Activated CD4-positive, alpha-beta T cell treated with anti-CD3 and anti-CD28 coated beads, Interleukin-2, Interleukin-4, amounts not matched to agents 100 ng/mL and 50 ng/mL, durations not matched to agents 16 hours and 8 hours (primary cell): ENCODE measurements at regions not wholly inside any gene's neighbourhood (a gene's known extent, or its start where the extent isn't known, plus 50 kb on each side); places are given as distances from the start of the nearest gene placed in this dataset.
"Not testable (repeated sequence)": the region's sequence is repeated elsewhere in the genome, so short reads cannot be mapped to it uniquely, and the experiment has no call there.

Experiments
- DNase-seq: peaks from one replicate; pipeline ENCODE4 v3.0.0-alpha.2; 2020; ENCODE audit warnings: low spot score

DNA sequence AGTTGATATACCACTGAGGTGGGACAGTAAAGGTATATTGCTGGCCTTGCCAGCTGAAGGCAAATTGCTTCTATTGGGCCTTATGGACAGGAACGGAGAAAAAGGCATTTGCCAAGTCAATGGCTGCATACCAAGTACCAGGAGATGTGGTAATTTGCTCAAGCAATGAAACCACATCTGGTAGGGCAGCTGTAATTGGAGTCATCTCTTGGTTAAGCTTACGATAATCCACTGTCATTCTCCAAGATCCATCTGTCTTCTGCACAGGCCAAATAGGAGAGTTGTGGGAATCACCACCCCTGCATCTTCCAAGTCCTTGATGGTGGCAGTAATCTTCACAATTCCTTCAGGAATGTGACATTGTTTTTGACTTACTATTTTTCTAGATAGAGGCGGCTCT lies 350.7 kb upstream of the ADAMTS5 start:
- DNase-seq: not testable (repeated sequence)

DNA sequence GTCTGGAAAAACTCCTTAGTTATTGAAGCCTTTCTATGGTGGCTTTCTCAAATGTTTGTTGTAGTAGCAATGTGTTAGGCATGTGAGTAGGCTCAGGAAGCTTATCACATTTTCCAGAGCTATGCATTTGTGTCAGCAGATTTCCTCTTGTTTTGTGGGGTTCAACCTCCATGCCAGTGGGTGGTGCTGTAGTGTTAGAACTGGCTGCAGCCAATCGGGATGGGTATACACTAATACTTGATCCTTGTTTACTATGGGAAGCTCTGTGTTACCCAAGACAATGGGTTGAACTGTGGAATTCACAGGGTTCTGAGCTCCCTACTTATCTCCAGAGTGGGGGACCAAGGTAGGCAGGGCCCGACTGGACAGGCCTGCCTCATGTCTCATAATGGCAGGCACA lies 348.5 kb upstream of the ADAMTS5 start:
- DNase-seq: no peak

DNA sequence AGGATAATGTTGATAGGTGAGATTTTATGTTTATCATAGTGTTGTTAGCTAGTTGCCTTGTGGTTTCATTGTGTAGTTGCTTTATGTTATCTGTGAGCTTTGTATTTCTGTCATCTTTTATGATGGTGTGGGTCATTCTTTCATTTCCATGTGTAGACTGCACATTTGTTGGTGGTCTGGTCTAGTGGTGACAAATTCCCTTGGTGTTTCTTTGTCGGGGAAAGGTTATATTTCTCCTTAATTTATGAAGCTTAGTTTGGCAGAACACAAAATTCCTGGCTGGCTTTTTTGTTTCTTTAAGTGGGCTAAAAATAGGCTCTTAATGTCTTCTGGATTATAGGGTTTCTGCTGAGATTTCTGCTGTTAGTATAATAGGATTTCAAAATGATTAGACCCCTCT lies 347.2 kb upstream of the ADAMTS5 start:
- no peak for DNase-seq

DNA sequence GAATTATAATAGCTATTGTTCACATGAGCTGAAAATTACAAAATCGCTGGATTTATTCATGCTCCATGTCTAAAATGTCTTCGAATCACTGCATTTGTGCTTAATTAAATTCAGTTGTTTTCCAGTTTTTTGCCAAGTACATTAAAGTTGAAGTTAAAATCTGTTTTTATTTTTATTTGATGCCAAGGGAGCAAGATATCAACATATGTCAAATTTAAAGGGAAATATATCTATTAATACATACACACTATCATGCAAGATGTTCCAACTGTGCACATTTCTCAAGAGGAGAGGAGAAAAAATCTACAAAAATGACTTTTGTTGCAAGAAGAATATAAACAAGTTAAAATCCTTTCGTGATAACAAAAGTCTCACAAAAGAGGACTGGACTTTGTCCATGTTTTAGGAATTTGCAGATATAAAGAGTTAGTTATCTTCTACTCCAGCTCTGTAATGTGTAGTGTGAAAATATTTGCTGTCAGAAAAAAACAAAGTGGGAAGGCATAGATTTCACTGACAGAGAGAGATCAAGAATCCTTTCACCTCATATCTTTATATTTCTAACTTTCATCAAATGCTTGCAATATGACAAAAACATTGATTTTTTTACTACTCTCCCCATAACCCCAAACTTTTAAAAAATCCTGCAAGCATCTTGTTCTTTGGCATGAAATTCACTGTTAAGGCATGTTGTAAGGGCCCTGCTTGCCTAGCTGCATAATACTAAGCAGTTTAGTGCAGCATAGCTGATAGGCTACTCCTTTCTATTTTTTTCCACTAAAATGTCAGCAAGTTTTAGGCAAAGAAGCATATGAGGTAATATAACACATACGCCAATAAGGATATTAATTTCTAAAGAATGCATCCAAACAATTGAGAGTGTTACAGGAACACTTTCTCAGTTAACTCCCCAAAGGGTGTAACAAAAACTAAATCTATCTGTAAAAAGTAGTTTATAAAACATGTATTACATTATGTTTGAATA lies 340.2 kb upstream of the ADAMTS5 start:
- DNase-seq: no peak

DNA sequence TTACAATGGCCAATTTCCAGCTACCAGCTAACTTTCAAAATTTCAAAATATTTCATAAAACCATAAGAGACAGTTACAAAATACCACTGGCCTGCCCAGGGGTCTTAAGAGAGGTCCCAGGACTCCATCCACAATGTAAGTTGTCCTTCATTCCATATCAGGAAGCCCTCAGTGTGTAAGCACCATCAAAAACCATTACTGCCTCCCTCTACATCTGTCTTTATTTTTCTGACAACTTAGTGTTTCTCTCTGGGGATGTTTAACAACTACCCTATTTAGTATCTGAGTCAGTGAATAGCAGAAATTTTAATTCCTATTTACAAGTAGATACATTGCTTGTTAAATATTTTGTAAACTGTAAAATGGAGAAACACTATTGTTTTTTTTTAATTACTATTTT lies 339.3 kb upstream of the ADAMTS5 start:
- DNase-seq: no peak

DNA sequence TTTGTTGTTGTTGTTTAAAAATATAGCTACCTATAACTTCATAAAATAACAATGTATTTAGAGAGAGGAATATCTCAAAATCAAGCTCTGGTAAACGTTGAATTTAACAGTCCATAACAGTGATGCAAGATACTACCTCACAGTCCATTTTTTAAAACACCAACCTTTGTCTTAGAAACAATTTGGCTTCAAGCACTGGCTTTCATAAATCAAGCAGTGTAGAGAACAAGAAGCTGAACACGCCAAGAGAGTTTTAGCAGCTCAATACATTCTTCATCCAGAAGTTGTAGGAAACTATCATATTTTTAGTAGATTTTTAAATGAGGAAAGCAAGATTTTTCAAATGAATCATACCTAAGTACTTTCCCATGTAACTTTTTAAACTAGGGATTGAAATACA lies 334.3 kb upstream of the ADAMTS5 start:
- no peak for DNase-seq

DNA sequence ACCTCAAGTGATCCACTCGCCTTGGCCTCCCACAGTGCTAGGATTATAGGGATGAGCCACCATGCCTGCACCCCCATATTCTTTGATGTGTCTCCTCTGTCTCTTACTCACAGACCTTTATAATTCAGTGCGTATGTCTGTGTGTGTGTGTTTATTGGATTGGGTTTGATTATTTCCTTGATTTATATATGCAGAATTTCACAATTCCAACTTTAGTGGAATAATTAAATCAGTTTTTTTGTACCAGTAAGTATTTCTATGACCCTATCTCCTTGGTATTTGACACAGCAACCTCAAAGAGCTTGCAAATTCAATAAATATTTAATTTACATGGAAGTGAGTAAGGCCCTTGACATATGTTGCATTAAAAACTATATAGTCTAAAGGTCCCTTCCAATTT lies 333.9 kb upstream of the ADAMTS5 start:
- DNase-seq: no peak

DNA sequence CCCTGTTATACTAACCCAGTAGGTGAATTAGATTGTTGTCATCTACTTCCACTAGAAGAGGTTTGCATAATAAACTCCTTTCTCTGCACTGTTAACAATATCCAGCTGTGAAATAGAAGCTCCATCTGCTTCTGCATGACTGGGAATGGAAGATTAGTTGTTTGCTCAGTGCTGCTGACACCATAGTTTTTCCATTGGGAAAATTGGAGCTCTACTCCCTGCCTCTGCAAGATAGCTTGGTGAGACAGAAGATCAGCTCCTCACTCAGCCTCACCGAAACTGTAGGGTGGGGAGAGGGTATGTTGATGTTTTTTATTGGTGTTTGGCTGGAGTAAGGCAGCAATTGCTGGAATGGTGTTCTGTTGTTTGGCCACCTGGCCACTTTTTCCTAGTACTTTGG lies 331.6 kb upstream of the ADAMTS5 start:
- no peak for DNase-seq

DNA sequence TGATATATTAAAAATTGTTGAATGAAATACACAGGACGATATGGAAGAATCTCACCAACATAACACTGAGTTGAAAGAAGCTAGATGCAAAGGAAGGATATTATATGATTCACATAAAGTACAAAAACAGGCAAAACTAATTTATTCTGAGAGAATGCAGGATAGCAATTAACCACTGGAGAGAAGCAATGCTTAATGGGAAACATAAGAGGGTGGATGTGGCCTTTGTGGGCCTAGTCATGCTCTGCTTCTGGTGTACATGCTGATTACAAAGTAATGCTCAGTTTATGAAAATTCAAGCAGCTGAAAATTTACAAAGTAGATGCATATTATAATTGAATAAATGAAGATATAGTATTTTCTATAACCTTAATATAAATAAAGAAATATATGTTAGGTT lies 326.4 kb upstream of the ADAMTS5 start:
- DNase-seq: no peak

DNA sequence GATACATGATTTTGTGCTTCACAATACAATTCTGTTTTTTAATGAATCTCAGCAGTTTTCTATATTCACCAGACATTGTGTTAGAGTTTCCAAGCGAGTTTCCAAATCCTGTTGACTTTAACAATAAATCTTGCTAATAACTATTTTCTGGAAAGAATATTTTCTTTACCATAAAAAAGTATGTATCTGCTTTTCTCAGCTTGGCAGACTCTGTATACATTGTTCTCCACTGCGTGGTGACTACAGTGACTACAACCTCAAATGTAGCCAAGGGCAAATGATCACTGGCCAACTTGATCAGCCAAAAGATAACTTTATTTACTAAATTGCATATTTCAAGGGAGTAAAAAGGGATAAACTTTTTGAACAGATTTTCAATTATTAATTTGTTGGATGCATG lies 325.9 kb upstream of the ADAMTS5 start:
- no peak for DNase-seq

DNA sequence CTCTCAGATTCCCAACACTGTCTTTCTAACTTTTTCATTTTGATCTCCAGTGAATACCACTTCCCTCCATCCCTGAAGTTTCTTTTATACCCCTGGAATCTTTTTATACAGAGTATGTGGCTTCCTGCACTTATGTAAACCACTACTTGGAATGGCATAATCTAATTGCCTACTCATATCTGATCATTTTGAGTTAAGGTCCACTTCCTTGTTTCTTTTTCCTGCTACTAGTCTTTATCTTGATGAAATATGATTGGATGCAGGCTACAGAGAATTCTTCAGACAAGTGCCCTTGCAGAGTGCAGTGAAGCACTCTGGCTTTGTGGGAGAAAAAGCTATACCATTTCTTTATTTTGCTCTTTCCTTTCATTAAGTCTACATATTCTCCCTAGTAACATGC lies 325.3 kb upstream of the ADAMTS5 start:
- DNase-seq: no peak

DNA sequence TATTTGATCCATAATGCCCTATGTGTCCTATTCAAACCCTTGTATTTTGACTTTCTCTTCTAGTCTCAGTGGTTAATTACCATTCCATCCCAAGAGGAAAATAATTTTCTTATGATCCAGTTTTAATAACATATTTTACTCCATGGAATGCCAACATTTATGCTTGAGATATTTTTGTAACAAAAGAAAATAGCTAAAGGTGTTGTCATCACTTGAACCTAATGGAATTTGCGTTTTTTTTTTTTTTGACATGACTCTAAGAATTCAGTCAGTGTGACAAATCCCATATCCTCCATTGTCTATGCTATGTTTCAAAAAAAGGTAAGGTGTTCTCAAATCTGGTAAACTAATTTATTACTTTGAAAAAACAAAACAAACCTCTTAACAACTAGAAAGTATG lies 324.1 kb upstream of the ADAMTS5 start:
- no peak for DNase-seq

DNA sequence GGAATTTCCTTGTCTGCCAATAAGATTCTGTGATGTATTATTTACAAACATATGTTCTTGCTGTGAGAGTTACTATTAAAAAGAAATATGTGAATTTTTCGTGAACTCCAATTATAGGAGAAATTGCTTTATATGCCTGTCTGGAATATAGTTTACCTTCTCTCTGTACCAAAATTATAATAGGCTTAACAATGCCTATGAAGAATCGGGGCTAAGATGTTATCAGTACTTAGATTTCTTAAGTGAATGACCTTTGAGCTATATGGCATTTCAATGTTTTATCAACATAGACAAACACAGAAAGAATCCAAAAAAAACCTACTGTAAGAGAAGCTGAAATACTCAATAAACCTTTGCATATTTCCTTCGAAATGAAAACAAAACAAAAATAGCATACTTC lies 323.1 kb upstream of the ADAMTS5 start:
- no peak for DNase-seq

DNA sequence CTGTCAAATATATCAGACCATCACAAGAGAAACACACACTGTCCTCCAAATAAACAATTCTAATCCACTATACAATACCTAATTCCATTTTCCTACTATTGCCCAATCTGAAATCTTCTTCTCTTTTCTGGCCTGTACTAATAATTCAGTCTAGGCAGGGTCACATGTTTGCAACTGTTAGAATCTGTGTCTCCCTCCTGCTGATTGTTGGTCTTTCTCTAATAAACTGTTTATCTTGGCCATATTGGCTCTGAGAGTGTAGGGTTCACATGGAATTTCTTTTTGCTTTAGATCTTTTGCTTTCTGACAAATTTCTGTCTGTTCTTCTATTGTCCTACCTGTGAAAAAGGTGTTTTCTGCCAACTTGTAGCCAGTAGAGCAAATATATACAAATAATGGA lies 319.9 kb upstream of the ADAMTS5 start:
- DNase-seq: no peak

DNA sequence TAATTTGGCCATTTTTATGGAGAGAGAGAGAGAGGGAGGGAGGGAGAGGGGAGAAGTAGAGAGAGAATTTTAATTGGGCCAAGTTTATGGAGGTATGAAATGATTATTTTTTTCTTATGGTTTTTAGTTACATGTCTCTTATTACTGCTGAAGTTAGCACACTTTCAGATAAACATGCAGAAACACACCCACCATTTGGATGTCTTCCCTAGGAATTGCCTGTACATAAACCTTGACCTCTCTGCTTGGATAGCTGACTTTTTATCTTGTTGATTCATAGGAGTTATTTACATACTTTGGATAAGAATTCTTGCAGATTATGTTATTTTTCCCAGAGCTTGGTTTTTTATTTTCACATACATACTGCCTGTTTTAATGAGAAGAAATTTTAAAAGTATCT lies 310.2 kb upstream of the ADAMTS5 start:
- DNase-seq: no peak

DNA sequence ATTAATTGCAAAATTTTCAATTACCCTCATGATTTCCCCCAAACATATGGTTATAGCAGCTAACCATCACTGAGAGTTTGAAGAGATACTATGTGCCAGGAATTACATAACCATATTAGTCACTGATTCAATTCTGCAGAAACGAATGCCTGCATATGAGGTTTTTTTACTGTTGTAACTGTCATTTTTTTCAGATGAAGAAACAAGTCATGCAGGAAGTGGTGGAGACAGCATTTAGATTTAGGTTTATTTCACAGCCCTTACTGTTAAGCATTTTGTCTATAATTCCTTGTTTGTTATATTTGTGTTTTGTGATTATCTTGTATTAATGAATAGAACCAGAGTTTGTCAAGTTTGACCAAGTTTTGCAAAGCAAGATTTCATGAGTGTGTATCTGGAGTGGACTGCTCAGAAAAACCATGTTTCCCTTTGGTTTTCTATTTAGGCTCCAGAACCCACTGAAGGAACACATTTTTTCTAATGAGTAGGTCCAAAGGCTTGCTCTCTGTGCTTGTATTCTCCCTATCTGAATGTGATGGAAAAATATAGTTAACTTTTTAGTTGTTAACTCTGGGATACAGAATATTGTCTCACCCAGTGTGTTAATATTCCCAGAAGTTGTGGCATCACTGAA lies 308.5 kb upstream of the ADAMTS5 start:
- peak; percentile 11 for DNase-seq

DNA sequence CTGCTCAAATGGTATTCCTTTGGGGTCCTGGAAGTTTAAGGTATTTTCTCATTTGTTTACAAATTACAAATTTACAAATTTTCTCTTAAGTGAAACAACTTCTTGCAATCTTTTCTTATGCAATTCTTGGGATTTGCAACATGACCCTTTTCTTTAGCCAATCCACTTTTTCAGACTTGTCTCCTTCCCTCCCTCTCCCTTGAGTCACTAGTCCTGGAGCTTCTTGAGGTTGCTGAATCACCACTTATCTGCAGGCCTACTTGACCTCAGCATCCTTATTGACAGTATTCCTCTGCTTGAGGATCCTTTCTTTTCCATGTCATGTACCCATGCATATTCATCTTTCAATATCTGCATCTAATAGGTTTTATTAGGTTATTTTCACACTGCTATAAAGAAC lies 302.8 kb upstream of the ADAMTS5 start:
- no peak for DNase-seq

DNA sequence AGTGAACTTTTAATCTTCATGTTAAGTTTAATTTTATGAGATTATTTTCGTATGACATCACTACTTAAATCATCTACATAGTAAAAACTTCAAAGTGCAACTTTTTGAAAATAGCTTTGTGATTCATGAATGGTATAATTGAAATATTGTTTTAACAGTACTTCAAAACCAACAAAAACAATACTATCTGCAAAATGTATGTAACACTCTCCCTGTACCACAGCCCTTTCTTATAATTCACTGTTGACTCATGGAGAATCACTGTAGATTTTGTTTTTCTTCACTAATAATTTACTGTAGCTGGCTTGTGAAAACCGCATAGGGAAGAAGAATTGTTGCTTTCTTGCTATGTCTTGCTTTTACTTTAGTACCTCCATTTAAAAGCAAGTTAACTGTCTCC lies 301.4 kb upstream of the ADAMTS5 start:
- no peak for DNase-seq

DNA sequence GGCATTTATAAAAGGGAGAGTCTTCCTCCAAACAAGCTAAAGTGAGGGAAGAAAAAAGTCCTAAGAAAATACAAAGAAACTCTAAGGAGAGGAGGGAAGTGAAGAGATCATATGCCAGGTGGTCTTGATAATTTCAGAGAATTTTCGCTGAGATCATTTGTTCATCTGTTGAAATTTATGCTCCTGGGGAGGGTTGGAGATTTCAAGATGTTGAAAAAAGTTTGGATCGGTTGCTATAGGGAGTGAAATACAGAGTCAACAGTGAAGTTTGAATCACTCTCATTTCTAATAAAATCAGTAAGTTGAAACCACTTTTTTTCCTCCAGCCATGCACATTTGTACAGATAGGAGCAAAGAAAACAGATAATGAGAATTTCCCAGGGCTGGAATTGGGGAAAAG lies 299.1 kb upstream of the ADAMTS5 start:
- DNase-seq: no peak

DNA sequence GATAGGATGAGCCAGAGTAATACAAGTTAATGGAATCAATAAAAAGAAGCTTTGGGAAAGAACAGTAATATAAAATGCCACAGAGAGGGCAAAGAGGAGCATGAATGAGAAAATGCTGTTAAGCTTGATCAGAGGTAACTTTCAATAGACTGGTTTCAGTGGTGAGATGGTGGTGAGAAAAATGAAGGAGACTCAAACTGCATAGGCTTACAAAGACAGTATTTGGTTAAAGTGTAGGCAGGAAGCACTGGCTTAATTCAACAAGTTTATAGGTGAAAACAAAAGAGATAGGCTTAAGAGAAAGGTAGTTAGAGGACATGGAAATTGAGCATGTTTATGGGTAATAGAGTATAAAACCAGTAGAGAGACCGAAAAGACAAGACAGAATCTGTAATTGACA lies 298.6 kb upstream of the ADAMTS5 start:
- DNase-seq: no peak

DNA sequence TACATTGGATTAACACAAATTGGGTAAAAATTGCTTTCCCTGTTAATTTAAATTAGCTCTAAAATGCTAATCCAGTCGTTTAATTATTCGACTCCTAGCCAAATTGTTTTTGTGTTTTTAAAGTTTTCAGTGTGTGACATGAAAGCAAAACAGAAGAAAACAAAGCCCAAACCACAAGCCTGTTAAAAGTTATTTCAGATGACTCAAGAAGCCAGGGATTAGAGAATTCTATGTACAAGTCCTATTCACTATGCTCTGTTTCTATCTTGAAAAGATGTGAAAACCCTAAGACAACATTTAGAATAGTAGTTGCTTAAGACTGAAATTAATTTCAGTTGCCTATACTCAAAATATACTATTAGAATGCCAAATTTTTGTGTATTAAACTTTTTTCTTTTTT lies 294.8 kb upstream of the ADAMTS5 start:
- no peak for DNase-seq

DNA sequence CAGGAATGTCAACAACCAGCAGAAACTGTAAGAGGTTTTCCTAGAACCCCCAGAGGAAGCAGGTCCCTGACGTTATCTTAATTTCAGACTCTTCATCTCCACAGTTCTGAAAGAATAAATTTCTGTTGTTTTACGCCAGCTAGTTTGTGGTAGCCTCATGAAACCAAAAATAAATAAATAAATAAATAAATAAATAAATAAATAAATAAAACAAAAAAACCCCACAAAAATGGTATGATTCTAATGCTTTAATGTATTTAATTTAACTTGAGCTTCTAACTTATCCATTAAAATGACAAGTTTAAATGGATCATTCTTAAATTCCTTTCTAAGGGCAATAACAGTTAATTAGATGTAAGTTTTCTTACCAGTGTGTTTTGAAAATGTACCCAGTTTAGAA lies 293.8 kb upstream of the ADAMTS5 start:
- DNase-seq: no peak

DNA sequence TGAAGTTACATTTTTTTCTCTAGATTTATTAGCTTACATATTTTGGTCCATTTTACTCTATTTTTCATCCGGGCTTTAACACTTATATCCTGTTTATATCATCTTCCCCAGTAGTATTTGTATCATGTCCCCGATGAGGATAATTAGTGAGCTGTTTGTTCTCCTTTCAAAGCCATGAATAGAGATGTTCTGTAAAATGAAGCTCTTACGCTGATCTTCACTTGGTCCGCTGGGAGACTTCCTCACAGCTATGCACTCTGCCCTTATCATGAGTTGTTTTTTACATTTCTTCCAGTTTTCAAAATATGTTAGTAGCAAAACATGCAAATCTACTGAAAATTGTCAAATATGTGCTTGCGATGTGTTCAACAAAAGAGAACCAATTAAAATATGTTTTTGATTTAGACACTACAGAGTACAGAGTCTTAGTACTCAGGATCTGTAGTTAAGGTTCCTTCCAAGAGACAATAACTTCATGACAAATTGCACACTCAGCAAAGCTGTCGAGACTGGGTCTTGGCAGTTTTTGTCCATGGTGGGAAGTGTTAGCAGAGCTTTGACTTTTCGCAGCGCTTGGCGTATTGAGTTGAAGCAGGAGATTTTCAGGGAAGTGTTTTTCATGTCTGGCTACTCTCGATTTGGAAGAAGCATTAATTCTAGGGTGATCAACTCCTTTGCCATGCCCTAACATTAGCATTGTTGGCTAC lies 292.0 kb upstream of the ADAMTS5 start:
- no peak for DNase-seq
